GM18861 (cell line): ENCODE measurements at regions not wholly inside any gene's neighbourhood (a gene's known extent, or its start where the extent isn't known, plus 50 kb on each side); places are given as distances from the start of the nearest gene placed in this dataset.

Experiments used
- ATAC-seq: cut with Tn5 transposase; IDR thresholded peaks from one replicate; pipeline ENCODE4 v1.9.1; 2021; ENCODE audit not compliant: unreplicated experiment

- no peak for ATAC-seq
Observed at GRCh38 chr13:106183410-106184065, 351.9 kb downstream of the EFNB2 start.

DNA sequence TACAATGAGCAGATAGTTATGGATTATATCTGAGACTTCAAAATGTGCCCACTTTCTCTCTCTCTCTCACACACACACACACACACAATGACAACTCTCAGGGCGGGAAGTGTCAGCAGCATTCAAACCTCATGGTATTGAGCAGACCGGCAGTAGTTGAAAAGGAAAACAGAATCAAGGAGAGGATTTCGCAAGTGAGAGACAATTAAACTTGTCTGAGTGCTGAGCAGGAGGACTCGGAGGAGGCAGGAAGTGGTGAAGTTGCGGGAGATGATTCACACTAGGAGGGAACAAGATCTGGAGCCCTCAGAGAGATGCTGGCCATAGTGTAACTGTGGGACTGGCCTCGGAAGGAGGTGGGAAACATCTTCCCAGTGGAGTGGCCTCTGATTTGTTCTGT lies 353.1 kb downstream of the EFNB2 start:
- ATAC-seq, result no peak

DNA sequence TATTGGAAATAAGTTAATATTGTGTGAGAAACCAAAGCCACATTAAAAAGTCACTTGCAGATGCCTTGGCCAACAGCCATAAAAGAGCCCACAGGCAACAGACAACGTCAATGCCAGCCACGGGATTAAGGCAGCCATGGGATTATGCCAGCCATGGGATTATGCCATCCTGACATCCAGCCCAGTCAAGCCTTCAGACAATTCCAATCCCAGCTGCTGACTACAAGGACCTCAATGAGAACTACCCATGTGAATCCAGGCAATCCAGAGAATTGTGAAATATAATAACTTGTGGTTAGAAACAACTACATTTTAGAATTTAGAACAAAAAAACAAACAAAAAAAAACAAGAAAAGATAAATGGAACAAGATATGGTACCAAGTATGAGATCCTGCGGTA lies 356.6 kb downstream of the EFNB2 start:
- no peak for ATAC-seq

DNA sequence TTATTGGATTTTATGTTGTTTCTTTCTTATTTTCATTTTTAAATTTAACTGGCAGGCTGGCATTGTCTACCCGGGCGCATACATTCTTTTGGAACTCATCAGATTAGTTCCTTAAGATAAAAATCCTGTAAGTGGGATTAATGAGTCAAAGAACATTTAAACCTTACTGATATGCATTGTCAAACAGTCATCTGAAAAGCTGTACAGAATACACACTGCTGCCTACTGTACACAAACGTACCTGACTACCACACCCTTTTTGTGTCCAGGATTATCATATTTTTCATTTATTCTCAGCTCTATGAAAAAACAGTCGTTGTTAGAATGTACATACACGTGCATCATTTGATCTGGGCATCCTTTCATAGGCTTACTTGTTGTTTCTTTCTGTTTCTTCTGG lies 358.3 kb downstream of the EFNB2 start:
- no peak for ATAC-seq

GRCh38 chr13:106176117-106176516 lies 359.3 kb downstream of the EFNB2 start:
- ATAC-seq, result no peak

GRCh38 chr13:106173891-106174610 lies 361.4 kb downstream of the EFNB2 start:
- no peak for ATAC-seq

DNA sequence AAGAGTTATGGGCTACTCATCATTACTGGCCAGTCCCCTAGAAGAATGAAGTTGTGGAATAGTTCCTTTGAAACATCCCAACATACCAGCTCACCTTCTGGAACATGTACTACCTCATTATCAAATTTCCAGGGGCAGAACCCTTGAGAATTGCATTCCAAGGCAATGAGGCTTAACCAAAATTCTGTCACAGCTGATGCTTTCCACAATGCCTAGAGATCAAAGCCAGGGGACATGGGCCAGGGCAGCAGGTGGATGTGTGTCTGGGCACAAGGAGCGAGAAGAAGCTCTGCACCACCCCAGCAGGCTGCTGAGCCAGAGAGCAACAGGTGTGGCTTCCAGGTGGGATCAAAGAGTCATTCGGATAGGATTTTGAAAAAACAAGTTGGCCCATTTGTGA lies 362.1 kb downstream of the EFNB2 start:
- ATAC-seq, result no peak

- ATAC-seq, result no peak
Observed at GRCh38 chr13:106172176-106172905, 363.1 kb downstream of the EFNB2 start.

GRCh38 chr13:106163426-106163825 lies 372.0 kb downstream of the EFNB2 start:
- ATAC-seq, result no peak

DNA sequence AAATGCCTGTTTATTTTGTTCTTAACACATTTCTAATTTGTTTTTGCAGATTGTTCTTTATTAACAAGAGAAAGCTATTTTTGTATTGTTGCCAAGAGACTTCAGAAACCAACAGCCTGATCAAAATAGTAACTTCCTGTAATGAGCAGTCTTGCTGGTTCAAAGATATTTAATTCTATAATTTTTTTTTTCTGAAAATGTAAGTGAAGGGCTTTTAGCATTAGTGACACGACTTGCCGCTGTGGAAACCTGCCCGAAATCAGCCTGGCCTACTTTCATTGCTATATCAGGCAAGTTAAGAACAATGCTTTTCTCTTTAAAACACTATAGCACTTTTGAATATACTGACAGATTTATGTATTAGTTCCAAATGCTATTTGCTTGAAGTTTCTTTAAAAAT lies 374.3 kb downstream of the EFNB2 start:
- no peak for ATAC-seq

GRCh38 chr13:106159295-106160195 lies 375.9 kb downstream of the EFNB2 start:
- ATAC-seq, result no peak

- ATAC-seq, result no peak
Observed at GRCh38 chr13:106156468-106156867, 379.0 kb downstream of the EFNB2 start.

DNA sequence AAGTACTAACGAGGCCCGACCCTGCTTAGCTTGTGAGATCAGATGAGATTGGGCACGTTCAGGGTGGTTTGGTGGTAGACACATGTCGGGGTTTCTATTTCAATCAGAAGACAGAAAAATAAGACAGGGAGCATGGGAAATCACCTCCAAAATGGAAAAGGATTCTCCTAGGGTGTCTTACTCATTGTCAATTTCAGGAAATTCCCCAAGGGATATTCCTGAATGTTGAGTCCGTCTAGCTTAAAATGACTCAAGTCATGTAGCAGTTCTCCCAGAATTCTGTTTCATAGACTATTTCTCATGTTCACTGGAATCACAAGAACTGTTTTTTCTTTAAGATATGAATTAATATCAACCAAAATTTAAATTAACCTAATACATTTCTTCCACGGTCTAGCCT lies 380.1 kb downstream of the EFNB2 start:
- no peak for ATAC-seq

DNA sequence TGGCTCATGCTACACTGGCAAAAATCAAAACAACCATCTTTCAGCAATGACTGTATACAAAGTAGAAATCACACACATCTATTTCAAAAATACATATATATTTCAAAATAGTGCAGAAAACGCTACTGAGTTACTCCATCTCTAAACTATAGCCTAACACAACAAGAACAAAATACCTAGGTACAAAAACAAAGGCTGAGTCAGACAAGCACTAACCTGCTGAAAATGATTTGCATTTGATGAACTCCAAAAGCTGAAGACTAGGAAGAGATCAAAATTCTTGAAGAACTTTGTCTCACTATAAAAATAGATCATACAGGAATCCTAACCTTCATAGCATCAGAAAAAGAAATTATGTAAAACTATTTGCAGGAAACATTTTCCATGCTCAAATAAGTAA lies 381.6 kb downstream of the EFNB2 start:
- no peak for ATAC-seq

DNA sequence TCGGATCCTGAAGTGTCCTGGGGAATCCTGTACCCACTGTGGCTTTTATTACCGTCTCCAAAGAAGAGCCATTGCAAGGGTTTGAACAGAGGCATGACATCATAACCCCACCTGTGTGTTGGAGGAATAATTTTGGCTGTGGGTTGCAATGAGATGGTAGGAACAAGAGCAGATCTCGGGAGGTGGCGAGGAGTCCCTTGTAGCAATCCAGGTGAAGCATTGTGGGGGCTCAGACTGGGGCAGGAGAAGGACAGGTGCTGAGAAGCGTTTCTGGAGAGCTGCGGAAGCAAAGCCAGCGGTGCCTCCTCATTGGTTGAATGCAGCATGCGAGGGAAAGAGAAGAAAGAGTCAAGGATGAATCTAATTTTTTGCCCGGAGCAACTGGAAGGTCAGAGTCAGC lies 382.4 kb downstream of the EFNB2 start:
- no peak for ATAC-seq

GRCh38 chr13:106152047-106152446 lies 383.4 kb downstream of the EFNB2 start:
- no peak for ATAC-seq

DNA sequence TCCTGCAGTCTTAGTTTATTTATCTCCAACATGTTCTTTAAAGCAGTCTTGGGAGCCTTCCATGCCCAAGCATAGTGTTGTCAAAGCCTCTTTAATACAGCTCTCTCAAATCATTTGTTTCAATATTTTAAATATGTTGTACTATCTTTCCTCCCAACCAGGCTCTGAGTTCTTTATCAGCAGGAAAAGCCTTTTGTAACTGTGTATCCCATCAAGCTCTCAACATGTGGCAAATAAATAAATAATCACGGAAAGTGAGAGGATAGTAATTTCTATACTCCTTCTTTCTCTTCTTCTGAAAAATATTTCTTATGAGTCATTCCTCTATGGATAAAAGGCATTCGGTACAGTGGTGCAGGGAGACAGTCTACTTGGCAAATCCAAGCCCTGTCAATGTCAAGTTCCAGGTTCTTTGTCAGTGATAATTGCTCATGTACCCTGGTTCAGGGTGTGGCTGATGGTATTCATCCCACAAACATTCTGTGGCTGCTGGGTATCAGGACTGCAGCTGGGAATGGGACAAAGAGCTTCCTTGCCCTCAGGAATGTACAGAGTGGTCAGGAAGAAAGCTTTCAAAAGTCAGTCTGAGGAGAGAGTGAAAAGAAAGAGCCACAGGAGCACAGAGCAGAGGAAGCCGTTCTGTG lies 384.3 kb downstream of the EFNB2 start:
- no peak for ATAC-seq

DNA sequence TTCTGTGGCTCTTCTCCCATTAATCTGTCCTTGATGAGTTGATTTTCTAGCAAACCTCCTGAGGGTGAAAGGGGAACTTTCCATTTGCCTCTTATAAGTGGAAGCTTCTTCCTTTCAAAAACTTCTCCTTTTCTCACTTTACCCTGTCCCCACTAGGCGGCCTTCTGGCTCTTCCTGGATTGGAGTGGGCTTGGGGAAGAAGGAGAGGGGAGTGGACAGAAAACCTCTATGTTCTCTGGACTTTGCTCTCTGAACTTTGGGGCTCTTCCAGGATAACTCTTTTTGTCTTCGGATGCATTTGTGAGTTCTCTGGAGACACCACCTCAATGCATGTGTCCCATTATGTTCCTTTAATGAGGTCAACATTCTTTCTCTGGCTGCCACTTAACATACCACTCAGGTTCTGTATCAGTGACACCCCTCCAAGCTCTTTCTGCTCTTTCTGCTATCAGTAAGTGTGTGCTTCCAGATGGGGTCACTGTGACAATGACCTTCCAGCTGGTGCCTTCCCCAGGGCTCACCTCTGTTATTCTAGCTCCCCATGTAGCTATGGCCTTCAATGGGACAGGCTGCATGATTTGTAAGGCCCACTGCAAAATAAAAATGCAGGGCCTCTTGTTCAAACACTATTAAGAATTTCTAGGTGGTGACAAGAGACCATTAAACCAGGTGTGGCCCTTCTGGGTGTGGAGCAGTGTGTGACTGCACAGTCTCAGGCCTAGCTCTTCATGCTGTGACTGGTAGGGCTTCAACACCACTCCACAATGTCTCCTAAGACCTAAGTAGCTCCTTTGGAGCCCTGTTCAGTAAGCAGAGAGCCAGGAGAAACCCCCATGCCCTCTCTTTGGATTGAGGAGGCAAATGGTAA lies 389.2 kb downstream of the EFNB2 start:
- ATAC-seq, result no peak

DNA sequence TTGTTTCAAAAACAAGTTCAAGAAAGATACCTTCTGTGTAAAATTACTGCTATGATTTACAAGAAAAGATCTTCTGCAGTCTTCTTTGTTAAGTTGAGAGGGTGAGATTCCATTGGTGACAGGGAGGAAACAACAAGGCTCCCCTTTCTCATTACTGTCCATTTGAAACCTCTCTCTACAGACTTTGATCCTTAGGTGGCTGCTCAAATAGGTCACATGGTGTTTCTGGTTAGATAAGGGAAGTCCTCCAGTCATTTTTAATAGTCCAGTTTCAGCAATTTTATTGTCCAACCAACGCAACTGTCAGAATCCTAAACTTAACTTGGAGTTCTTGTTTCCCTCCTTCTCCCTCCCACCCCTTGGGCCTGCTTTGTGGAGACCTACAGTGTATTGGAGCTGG lies 390.4 kb downstream of the EFNB2 start:
- no peak for ATAC-seq
